Neural crest cell (in vitro differentiated cells): ENCODE measurements at regions not wholly inside any gene's neighbourhood (a gene's known extent, or its start where the extent isn't known, plus 50 kb on each side); places are given as distances from the start of the nearest gene placed in this dataset.
"Not testable (repeated sequence)": the region's sequence is repeated elsewhere in the genome, so short reads cannot be mapped to it uniquely, and the experiment has no call there.

Experiments
- DNase-seq: peaks from one replicate; pipeline ENCODE4 v3.0.0; 2021; ENCODE audit warnings: low read depth, mixed read lengths, low spot score
- H3K27ac Mint-ChIP-seq: one replicate; pipeline ENCODE4 v1.8.0; 2021; ENCODE audit warnings: mild to moderate bottlenecking, mixed read lengths; ENCODE audit not compliant: unreplicated experiment
- H3K27me3 Mint-ChIP-seq: 2 replicates; pipeline ENCODE4 v1.8.0; 2021; ENCODE audit warnings: low read depth, mild to moderate bottlenecking, mixed read lengths
- H3K36me3 Mint-ChIP-seq: 2 replicates; pipeline ENCODE4 v1.8.0; 2021; ENCODE audit warnings: low read depth, mild to moderate bottlenecking, mixed read lengths
- H3K4me1 Mint-ChIP-seq: 2 replicates; pipeline ENCODE4 v1.8.0; 2021; ENCODE audit warnings: mixed read lengths
- H3K4me3 Mint-ChIP-seq: one replicate; pipeline ENCODE4 v1.8.0; 2021; ENCODE audit warnings: mild to moderate bottlenecking, mixed read lengths
- H3K9me3 Mint-ChIP-seq: 2 replicates; pipeline ENCODE4 v1.8.0; 2021; ENCODE audit warnings: mixed read lengths
- TF ChIP-seq, protein P1 (sequence below): fragments of 200-600 bp; sonication (generic); conservative IDR thresholded peaks from 2 replicates; pipeline ENCODE4 v1.5.0; 2021; ENCODE audit warnings: antibody characterized with exemption, mild to moderate bottlenecking

DNA sequence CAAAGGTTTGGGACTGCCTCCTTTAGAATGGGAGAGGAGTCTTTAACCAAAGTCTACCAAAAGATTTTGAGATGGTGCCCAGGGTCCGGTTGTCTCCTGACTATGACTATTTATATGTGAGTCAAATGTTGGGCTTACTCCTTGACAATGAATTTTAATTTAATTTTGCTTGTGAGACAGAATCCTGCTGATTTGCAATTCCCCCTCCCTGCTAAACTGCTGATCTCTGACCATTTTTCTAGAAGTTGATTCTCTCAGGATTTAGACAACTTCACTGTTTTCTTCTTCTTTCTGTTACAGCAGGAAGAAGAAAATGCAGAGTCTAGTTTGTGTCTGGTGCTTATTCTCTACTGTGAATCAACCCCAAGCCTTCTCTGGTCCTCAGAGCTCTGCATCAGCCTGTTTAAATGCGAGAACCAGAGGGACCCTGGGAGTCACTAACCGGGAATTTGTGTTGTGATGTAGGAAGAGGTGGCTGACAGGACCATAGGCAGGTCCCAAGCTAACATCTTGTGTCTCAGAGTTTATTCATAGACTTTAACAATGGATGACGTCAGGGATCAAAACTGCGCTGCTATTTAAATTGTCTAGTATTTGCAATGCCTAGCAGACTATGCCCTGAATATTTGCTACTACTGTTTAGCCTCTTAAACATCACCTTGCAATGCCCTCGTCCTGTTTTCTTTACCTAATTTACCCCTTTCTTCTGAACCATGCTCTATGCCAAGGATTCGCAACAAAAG, 124.0 kb upstream of the TAF11L2 start:
- Mint-ChIP-seq H3K4me1 (peaks cover 18% of the 10 kb centered on the region), H3K36me3 (no peaks in the 10 kb centered on the region), H3K9me3 (no peaks in the 10 kb centered on the region), H3K27ac (peak overlapping the region; percentile 50), H3K4me3 (no peak overlapping the region), H3K27me3 (no peaks in the 10 kb centered on the region)
- TF ChIP-seq, protein P1, sequence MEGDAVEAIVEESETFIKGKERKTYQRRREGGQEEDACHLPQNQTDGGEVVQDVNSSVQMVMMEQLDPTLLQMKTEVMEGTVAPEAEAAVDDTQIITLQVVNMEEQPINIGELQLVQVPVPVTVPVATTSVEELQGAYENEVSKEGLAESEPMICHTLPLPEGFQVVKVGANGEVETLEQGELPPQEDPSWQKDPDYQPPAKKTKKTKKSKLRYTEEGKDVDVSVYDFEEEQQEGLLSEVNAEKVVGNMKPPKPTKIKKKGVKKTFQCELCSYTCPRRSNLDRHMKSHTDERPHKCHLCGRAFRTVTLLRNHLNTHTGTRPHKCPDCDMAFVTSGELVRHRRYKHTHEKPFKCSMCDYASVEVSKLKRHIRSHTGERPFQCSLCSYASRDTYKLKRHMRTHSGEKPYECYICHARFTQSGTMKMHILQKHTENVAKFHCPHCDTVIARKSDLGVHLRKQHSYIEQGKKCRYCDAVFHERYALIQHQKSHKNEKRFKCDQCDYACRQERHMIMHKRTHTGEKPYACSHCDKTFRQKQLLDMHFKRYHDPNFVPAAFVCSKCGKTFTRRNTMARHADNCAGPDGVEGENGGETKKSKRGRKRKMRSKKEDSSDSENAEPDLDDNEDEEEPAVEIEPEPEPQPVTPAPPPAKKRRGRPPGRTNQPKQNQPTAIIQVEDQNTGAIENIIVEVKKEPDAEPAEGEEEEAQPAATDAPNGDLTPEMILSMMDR: no peak
- no peak for DNase-seq

DNA sequence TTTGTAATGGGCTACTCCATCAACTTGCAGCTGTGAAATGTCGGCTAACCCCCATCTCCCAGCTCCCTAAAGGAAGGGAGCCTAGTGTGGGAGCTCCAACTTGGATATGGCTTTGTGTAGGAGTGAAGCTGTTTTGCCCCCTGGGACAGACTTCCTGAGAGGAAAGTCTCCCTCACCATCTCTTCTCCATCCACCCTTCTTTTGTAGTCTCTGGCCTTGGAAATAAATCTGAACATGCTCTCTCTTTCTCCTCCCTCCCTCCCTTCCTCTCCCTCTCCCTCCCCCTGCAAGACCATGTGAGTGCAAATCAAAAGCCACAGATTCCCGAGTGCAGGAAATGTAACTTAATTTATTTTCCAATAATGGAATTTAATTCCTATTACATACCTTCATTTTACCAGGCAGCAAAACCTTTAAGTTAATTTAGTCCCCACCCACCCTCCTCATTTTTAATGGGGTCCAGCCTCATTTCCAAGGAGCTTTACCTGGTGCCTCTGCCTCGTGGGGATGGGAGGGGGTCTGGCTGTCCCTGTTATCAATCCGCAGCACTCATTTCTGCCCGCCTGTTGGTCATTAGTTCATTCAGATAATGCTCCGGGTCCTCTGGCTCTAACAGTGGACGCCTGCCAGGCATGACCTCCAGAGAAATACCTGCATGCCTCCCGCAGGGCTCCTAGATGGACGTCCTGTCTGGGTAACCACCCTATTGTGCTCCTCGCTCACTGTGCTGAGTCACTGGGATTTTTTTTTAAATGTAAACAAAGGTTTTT, 122.9 kb upstream of the TAF11L2 start:
- Mint-ChIP-seq H3K27ac (no peak overlapping the region), H3K9me3 (no peaks in the 10 kb centered on the region), H3K4me3 (no peak overlapping the region), H3K36me3 (no peaks in the 10 kb centered on the region), H3K27me3 (no peaks in the 10 kb centered on the region), H3K4me1 (peaks cover 17% of the 10 kb centered on the region)
- TF ChIP-seq, protein P1: no peak
- DNase-seq: no peak

DNA sequence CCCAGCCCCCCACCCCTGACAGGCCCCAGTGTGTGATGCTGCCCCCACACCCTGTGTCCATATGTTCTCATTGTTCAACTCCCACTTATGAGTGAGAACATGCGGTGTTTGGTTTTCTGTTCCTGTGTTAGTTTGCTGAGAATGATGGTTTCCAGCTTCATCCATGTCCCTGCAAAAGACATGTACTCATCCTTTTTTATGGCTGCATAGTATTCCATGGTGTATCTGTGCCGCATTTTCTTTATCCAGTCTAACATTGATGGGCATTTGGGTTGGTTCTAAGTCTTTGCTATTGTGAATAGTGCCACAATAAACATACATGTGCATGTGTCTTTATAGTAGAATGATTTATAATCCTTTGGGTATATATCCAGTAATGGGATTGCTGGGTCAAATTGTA, 122.1 kb upstream of the TAF11L2 start:
- H3K4me3 Mint-ChIP-seq, H3K27ac Mint-ChIP-seq, DNase-seq, H3K9me3 Mint-ChIP-seq, H3K36me3 Mint-ChIP-seq, H3K27me3 Mint-ChIP-seq: not testable (repeated sequence)
- peaks cover 16% of the 10 kb centered on the region for H3K4me1 Mint-ChIP-seq

DNA sequence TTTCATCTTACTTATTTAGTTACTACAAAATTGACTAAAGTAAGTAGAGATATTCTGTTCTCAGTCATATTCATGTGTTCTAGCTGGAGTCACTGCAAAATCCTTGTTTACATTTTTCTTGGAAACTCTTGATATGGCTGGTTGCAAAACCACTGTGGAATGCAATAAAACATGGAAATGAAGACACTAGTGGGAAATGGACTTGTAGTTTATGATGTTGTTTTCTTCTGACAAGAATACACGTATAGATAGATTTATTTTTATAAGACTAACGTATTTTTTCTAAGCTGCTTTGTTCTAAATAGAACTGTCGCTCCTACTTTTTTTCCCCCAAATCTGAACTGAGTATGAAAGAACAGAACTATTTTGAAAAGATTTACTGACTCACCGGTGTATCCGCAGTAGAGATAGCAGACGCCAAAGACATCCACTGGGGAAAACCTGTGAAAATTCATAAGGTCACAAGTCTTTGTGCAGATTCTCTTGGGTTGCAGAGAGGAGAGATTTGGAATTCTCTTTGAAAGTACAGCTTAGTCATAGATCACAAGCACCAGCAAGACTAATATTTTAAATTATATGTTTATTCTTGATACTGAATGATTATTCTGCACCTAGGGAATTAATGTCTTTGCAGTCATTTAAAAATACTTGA, 119.6 kb upstream of the TAF11L2 start:
- H3K4me3 Mint-ChIP-seq: no peak overlapping the region

DNA sequence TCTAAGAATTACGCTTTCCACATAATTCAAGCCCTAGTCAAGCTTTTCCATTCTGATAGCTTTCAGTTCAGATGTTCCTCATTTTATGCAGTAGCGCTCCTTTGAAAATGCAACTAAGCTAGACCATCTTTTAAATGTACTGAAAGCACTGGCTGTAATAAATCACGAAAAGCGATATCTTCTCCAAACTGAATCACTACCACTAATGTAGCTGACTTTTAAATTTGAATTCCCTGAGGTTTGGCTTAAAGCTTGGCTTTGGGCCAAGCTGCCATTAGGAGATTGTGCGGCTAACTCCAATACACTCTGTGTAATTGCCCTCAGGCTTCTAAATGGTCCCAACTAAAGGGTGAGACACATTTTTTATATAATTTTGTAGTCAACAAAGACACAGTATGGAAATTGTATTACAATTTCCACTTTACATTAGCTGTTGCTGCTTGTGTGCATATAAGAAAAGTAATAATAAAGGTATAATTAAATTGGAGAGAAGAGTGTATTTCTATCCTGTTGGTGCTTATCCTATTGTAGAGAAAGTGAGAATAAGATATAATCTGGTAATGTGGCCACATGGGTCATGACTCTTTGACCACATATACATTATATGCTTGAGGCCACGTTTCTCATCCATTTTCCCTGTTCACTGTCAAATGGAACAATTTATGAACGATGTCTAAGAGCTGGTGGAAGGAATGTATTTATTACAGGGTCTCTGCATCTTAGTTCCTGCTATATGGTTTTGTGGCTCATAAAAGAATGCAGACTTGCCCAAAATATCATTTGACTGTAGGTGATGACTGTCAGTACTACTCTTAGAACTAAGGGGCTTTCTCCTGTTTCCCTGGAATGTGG, 118.7 kb upstream of the TAF11L2 start:
- Mint-ChIP-seq H3K4me3 (no peak overlapping the region), H3K4me1 (peaks cover 5% of the 10 kb centered on the region), H3K36me3 (no peaks in the 10 kb centered on the region), H3K27ac (no peak overlapping the region), H3K27me3 (no peaks in the 10 kb centered on the region), H3K9me3 (no peaks in the 10 kb centered on the region)
- DNase-seq: no peak
- TF ChIP-seq, protein P1: no peak

More for the DNA sequence above, 119.6 kb upstream of the TAF11L2 start:
- no peaks in the 10 kb centered on the region for H3K9me3 Mint-ChIP-seq
- no peak overlapping the region for H3K27ac Mint-ChIP-seq
- TF ChIP-seq, protein P1: no peak
- no peaks in the 10 kb centered on the region for H3K36me3 Mint-ChIP-seq
- DNase-seq: no peak
- H3K27me3 Mint-ChIP-seq: no peaks in the 10 kb centered on the region
- peaks cover 13% of the 10 kb centered on the region for H3K4me1 Mint-ChIP-seq
